ENCODE measurements at regions not wholly inside any gene's neighbourhood (a gene's known extent, or its start where the extent isn't known, plus 50 kb on each side); places are given as distances from the start of the nearest gene placed in this dataset.

GRCh38 chr3:130256821-130257340 lies 88.6 kb upstream of the COL6A5 start:
- TF ChIP-seq POLR2A (IDR thresholded peaks at IDR 0.05; ENCODE audit: low read length) (no peak), GATA1 (IDR thresholded peaks at IDR 0.05; ENCODE audit: low read depth, low read length) (no peak)
